ENCODE measurements at regions not wholly inside any gene's neighbourhood (a gene's known extent, or its start where the extent isn't known, plus 50 kb on each side); places are given as distances from the start of the nearest gene placed in this dataset.

GRCh38 chr14:21940887-21941856 lies 267.6 kb upstream of the OR4E1 start:
- no peak for TF ChIP-seq YY1 (IDR thresholded peaks at IDR 0.05; ENCODE audit: insufficient read depth, insufficient read length)
- TF ChIP-seq SUZ12 (IDR thresholded peaks at IDR 0.05; ENCODE audit: extremely low read depth, insufficient read depth, insufficient read length): no peak

Measured in NT2/D1 (cell line).